ENCODE measurements at regions not wholly inside any gene's neighbourhood (a gene's known extent, or its start where the extent isn't known, plus 50 kb on each side); places are given as distances from the start of the nearest gene placed in this dataset.

DNA sequence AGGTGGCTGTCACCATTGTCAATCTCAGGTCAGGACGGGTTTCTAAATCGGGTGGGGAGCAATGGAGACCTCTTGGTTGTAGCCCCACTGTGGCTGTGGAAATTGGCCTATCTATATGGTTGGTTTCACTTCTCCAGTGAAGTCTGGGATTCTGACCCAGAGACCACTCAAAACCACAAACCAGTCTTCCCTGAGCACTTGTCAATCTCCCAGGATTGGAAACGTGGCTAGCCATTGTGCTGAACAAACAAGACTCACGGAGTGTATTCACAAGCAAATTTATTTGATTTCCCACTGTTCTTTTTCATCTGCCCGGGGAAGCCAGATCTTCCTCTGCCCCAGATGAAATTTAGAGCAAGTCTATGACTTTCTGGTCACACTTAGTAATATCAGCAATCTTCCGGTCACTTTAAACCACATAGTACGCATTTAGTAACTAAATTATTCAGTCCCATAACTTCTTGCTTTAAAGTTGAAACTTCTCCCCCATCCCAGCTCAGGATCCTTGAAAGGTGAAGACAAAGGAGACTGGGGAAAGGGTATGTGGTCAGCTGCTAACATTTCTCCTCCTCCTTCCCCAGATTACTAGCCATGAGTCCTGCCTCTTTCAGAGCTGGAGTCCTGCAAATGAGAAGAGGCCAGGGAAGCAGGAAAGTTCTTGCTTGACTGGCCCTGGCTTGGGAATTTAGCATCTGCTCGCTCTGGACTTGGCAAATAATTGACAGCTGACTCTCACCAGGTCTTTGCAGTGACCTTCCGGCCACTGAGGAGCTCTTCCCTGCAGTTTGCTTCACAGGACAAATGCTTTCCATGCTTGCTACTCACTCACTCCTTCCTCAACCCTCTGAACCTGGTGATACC lies 123.2 kb upstream of the MAX start:
- DNase-seq = no peak

DNA sequence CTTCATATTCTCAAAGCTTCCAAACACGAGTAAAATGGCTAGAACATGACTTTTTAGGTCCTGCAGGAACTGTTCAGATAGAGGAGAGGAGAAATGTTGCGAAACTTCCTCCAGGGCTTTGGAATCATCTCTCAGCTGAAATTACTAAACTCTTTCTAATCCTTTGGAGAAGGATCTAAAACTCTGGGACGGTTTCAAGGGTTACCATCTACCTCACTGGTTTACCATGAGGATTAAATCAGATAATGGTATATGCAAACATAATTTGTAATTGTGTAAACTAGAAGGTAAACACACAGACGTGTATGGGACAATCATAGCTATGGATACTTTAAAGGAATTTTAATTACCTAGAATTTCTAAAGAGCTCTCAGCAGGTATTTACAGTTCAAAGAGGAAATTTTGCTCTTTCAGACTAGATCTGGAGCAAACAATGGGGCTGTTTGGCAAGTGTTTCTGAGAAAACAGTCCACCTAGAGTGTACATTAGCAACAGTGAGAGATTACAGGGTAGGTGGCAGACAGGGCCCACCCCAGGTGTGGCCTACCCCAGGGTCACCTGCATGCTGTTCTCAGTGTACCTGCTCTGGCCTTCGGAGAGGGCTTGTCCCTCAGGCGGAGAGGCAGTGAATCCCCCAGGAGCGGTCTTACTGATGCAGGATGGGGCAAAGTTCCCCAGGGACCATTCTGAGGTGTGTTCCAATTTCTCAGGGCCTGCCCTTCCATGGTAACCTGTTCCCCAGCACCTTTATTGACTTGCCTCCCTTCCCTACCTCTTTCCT lies 124.7 kb upstream of the MAX start:
- no peak for DNase-seq

DNA sequence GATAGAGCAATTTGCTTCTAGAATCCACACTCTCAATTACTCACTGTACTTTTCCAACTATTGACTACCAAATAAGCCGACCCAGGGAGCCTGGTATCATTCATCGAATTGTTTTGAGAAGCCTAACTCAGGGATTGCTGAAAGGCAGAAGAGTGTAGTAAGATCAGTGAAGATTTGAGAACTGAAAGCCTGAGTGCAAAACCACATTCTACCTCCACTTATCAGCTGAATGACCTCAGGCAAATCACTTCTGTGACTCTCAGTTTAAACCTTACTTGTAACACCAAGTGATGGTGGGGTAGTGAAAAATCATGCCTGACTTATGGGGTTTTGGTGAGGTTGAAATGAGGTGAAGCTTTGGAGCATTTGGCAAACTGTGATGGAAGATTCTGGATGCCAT lies 126.1 kb upstream of the MAX start:
- DNase-seq = no peak

DNA sequence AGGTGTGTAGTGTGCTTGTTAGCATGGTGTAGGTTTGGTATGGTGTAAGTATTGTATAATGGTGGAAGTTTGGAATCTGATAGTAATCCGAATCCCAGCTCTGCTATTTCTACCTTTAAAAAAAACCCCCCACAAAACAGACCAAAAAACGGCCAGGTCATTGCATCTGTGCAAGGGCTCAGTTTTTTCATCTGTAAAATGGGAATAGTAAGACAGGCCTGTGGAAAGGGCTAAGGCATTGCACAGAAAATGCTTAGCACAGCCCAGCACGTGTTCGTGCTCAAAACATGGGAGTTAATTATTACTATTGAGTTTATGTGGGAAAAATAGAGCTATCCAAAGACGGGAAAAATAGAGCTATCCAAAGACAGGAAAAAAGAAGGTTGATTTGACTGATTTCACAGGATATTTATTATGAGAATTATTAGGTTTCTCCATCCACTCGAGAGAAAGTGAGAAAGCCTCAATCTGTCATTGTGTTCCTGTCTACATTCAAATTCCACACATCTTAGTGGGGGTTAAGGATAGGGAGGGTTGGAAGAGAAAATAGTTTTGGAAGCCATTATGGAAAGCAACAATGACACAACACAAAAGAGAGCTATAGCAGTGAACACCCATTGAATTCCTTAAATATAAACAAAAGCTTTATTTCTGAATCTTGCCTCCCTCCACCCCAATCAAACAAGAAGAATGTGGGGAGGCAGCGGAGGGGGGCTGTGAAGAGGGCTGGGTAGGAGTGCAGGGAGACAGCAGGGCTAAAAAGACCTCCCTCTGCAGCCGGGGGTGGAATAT lies 126.8 kb upstream of the MAX start:
- DNase-seq = no peak

DNA sequence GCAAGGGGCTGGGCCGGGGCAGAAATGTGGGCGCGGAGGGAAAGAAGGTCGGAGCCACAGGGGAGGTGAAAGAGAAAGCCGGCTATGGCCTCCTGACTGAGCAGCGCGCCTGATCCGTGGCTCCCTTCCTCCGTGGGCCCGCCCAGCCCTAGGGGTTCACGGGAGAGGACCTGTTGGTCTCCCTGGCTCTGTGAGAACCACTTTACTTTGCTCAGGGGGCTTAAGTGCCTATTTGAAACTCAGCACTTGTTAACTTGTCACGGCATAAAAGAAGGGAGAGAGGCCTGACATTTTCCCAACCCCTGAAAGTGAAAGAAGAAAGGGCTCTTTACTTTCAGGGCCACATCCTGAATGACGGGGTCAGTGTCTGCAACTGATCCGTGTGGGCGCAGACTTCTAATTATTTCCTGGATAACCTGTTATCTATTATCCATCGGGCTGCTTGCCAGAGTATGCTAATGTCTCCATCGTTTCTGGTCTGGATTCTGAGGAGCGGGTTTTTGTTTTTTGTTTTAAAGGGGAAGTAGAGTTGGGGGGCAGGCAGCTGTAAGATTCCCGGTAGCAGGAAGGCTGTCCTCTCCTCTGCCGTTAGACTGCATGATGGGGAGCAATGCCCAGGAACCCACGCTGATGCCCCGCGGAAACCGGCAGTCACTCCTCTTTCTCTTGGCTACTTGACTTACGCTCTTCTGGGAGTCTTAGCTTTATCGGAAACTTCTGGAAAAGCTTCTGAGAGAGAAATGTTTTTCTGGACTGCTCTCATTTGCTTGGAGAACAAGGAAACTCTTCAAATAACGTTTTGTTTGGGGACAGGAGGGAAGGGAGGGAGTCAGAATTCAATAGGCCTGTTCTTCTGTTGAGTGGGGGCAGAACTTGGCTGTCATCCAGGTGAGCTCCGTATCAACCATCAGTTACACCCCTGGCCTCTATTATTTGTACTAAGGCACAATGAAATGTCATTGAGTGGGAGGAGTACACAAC lies 127.7 kb upstream of the MAX start:
- DNase-seq = peak; percentile 86

DNA sequence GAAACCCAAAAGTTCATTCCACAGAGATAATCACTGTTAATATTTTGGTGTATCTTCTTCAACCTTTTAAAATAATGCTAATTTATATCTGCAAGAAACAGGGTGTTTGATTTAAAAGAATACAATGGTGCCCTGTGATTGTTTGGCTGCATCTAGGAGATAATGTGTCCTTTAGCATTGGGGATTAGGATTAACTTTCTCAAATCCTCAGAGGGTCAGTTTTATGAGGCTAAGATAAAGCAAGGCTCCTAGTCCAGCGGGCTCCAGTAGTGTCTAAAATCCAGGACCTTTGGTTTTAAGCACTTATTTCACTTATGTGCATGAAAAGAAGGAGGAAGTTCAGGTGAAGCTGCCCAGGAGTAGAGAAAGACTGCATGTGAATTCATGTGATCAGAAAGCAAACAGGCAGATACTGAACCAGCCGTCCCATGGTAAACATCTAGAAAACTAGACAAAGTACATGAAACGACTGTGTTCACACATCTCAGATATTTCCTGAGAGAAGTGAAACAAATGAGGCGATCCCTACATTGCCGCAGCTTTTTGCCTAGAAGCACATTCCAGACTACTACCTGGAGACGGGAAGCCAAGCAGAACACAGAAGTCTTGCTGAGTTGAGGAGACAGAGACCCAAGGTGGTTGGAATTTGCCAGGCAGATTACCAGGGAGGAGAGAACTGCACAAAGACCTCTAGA lies 129.1 kb upstream of the MAX start:
- DNase-seq = no peak

DNA sequence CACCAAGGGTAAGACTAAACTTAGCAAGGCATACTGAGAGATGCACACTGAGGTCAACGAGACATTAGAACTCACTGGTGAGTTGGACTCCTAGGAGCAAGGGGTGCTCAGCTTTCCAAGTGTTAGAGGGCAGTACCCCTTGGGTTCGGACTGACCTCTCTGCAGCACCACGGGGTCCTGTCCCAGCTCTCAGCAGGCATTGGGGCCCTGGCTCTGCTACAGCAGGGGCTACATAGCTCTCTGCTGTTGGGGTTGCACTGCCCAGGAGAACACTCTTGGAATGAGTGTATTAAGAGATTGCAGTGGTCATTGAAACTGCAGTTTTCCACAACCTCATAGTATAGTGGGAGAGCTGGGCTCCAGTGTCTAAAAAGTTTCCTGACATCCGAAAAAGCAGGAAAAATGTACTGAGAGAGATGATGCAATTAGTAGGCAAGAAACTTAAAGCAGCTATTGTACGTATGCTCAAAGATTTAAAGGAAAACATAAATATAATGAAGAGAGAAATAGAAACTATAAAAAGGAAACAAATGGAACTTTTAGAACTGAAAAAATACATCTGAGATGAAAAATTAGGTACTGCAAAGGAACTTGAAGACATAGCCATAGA lies 132.5 kb upstream of the MAX start:
- DNase-seq = no peak

DNA sequence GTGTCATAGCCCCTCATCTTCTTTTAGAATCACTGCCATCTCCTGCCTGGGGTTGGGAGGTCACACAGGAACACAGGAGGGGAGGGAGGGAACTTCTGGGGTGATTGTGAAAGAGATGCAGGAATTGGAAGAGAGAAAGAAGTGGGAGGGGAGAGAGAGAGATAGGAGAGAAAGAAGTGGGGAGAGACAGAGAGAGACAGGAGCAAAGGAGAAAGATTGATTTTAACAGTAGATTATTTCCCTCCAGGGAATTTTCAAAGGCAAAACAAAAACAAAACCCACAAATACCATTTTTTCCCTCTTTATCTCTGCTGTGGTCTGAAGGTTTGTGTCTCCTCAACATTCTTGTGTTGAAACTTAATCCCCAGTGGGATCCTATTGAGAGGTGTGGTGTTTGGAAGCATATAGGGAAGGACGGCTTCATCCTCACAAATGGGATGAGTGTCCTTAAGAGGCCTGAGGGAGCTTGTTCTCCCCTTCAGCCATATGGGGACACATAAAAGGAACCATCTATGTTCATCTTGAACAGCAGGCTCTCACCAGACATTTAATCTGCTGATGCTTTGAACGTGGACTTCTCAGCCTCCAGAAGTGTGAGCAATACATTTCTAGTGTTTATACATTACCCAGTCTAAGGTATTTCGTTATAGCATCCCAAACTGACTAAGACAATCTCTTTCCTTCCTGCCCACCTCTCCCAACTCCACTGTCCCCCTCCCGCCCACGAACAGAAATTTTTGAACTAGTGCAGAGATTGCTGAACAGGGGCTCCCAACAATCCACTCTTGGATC lies 134.9 kb upstream of the MAX start:
- DNase-seq = no peak

DNA sequence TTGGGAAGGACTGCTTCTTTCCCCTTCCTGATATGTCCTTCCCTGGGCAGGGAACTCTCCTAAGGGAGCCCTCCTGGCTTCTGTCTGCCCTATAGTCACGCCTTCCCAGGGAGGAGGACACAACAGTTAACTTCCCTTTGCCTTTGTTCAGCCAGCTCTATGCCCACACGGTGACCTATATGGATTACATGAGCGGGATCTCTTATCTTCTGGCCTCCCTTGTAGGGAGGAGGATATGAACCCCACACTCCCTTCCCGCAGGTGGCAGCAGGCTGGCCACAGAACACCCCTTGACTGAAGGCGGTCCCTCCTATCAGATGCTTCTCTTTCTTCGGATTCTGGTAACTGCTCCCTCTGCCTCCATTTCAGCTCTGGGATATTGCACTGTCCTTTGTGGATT lies 135.6 kb upstream of the MAX start:
- no peak for DNase-seq

DNA sequence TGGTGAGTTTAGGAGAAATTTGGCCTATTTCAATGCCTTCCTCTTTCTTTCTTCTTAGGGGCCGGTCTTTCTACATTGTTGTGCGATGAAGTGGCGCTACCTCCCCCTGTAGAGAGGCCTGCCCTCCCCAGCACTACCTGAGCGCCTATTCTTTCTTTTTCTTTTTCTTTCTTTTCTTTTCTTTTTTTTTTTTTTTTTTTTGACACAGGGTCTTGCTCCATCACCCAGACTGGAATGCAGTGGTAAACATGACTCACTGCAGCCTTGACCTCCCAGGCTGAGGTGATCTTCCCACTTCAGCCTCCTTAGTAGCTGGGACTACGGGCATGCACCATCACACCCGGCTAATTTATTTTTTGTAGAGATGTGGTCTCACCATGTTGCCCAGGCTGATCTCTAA lies 136.1 kb upstream of the MAX start:
- DNase-seq = no peak

DNA sequence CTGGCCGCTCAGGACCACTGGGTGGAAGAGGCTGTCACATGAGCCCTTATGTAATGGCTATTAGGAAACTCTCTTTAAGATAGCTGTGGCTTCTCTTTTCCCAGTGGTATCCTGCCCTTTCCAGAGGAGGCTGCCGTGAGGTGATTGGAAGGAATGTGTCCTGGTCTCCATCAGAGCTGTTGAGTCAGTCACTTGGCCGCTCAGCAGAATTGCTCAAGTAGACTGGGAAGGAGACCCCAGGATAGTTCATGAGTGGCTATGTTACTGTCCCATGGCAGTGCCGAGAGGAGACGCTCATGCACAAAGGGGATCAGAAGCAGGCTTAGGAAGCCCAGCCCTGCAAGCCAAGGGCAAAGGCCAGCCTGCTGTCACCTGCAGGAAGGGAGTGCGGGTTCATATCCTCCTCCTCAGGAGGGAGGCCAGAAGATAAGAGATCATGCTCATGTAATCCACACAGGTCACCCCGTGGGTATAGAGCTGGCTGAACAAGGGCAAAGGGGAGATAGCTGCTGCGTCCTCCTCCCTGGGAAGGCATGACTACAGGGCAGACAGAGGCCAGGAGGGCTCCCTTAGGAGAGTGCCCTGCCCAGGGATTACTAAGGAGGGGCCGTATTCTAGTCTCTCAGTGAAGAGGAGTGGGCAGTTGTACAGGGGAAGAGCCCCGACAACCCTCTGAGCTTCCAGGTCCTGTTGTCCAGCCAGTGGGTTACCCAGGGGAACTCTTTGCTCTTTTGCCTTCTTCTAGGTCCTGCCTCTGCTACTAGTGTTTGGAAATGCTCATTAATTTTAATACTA lies 137.0 kb upstream of the MAX start:
- no peak for DNase-seq

DNA sequence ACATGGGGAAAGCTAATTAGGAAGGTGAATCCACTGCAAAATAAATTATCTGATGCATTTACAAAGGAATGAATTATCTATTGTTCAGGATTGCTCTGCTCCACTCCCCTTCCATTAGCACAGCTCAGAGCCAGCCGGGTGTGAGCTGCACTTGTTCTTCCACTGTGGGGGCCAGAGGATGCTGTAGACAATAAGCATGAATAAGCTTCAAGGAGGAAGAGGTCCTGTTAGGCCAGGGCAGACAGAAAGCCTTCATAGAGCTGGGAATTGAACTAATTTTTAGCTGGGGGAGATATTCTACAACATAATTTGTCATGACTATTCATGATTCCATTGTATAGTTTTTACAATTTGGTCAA lies 137.6 kb upstream of the MAX start:
- no peak for DNase-seq

DNA sequence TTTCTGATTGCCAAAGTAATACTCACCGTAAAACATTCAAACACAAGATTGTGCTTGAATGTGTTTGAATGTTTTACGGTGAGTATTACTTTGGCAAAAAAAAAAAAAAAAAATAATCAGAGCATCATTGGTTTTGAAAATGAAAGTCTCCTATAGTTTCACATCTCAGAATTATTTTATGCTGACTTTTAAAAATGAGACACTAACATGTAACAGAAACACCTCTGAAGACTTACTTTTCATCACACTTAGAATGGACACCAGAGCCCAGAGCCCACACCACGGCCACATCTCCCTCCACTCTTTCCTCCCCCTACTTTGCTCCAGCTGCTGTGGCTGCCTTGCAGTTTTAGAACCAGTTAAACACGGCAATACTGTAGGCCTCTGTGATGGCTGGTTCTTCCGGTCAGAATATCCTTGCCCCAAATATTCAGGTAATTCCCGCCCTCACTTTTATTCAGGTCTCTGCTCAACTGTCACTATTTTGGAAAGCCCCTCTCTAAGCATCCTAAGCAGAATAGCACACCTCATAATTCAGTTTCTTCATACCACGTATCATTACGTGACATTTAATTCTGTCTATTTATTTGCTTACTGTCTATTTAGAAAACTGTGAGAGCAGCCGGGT lies 138.9 kb upstream of the MAX start:
- no peak for DNase-seq

DNA sequence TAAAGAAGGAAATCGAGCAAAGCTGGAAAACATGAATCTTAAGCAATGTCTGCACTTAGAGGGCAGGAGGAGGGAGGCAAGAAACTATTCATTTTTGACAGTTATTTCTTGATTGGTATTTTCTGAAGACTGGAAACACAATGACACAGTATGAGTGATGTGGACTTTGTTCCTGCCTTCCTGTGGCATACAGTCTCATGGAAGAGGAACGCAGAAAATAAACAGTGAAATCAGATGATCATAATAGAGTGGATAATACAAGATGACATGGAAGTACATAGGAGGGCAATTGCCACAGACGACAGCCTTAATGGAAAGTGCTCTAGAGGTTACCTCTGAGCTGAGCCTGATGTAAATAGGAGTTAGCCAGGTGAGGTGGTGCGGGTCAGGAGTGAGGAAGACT lies 140.4 kb upstream of the MAX start:
- DNase-seq = no peak

DNA sequence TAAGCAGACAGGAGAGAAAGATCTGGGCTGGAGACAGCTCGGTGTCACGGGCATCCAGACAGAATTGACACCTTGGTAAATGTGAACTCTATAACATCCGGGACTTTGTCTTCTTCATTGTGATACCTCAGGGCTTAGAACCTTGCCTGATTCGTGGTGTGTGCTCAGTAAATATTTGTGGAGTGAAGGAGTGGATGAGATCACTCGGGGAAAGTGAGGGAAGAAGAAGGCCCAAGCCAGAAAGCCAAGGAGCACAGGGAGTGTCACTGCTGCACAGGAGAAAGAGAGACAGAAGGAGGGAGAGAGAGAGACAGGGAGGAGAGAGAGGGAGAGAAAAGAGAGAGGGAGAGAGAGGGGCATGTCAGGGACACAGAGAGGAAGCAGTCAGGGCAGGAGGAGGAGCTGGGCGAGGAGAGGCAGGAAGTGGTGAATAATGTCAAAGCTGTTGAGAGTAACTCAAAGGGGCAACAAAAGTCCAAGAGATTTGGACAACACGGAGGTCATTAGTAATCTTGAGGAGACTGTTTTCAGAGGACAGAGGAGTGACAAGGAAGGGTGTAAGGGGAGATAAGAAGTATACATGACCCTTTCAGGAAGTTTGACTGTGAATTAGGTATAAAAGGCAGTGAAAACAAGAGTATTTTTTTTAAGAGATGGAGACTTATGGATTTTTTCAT lies 141.6 kb upstream of the MAX start:
- no peak for DNase-seq

DNA sequence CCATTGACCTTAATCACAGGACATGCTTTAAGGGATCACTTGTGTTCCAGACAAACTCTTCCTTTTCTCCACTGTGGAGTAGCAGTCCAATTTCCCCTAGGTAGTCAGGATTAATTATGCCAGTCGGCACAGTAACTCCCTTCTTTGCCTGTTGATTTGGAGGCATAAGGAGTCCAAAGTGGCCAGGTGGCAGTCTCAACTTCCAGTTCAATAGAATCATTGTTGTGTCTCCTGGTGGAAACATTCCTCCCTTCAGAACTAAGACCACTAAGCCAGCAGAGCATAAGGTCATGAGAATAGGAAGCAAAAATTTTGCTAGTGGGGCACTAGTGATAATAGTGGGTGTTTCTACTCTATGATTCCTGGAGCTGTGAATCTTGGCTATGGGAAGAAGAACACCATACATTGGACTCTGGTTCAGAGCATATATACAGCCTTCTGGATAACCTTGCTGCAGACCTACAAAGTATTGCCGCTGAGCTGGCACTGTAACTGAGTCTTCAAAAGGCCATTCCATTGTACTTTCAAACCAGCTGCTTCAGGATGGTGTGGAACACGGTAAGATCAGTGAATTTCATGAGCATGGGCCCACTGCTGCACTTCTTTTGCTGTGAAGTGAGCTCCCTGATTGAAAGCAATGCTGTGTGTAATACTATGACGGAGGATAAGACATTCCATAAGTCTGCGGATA lies 147.3 kb upstream of the MAX start:
- no peak for DNase-seq

DNA sequence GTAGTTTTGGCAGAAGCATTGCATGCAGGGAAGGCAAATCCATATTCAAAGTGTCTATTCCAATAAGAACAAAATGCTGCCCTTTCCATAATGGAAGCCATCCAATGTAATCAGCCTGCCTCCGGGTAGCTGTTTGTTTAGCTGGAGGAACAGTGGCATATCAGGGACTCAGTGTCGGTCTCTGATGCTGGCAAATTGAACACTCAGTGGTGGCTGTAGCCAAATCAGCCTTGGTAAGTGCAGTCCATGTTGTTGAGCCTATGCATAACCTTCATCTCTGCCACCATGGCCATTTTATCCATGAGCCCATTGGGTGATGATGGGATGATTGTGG lies 147.8 kb upstream of the MAX start:
- DNase-seq = no peak

DNA sequence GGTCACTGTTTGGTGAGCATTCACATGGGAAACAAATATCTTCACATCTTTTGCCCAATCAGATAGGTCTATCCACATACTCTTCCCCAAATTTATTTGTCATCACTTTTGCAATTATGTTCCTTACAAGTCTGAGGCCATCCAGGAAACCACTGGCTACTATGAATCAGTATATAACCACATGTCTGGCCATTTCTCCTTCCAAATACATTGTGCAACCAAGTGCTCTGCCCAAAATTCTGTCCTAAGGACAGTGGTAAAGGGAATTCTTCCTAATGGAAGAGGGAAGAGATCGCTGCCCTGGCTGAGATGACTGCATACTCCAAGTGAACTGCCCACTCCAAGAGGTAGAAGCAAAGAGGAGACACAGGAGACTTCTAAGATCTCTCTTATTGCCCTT lies 148.9 kb upstream of the MAX start:
- no peak for DNase-seq
